ENCODE measurements at regions not wholly inside any gene's neighbourhood (a gene's known extent, or its start where the extent isn't known, plus 50 kb on each side); places are given as distances from the start of the nearest gene placed in this dataset.
A peak's percentile ranks its signal among the peaks of the same experiment; 100 is the strongest.

- DNase-seq (ENCODE audit: low read depth, low spot score) (peak; percentile 6), ATAC-seq (no peak)
- Histone ChIP-seq H3K4me3 (replicated peaks in 1 of 2; ENCODE audit: low read depth in 1 of 2, low read length in 2 of 2) (no peak overlapping the region), H3K4me1 (ENCODE audit: control insufficient read depth in 1 of 2, insufficient read depth in 2 of 2, low read length in 2 of 2) (peaks cover 5 to 6% of the 10 kb centered on the region in 2 experiments), H3K79me2 (ENCODE audit: insufficient read depth, low read length) (no peaks in the 10 kb centered on the region), H3K9me3 (ENCODE audit: control insufficient read depth in 1 of 2, insufficient read depth in 1 of 2, low read depth in 1 of 2, low read length in 2 of 2) (no peaks in the 10 kb centered on the region), H3K9ac (ENCODE audit: low read length) (no peak overlapping the region), H2AFZ (ENCODE audit: low read depth, low read length, poor library complexity, severe bottlenecking) (no peak overlapping the region), H4K20me1 (ENCODE audit: insufficient read depth) (no peaks in the 10 kb centered on the region), H3K36me3 (ENCODE audit: control insufficient read depth in 1 of 2, insufficient read depth in 2 of 2, low read length in 2 of 2) (no peaks in the 10 kb centered on the region), H3K27me3 (ENCODE audit: insufficient read depth, low read length) (no peaks in the 10 kb centered on the region), H3K27ac (ENCODE audit: low read depth, low read length) (no peak overlapping the region), H3K9me2 (ENCODE audit: insufficient read depth) (no peaks in the 10 kb centered on the region; the same call in 1 of the 2 replicates), H3K4me2 (ENCODE audit: low read length) (no peak overlapping the region)
- TF ChIP-seq FOSL1 (IDR thresholded peaks at IDR 0.05; ENCODE audit: low read depth) (peak; percentile 28; the same call in 1 of the 2 replicates), SIN3A (IDR thresholded peaks at IDR 0.05; ENCODE audit: low read depth) (no peak), TCF7L2 (IDR thresholded peaks at IDR 0.05; ENCODE audit: borderline replicate concordance, extremely low read depth, insufficient read depth, insufficient read length) (no peak), CEBPB (IDR thresholded peaks at IDR 0.05; ENCODE audit: low read depth) (no peak)
- CTCF ChIA-PET = no interaction called here
- RAD21 ChIA-PET (ENCODE audit: low non-redundant PET in 1 of 2, low total read pairs in 2 of 2, uncharacterized antibody in 2 of 2, unreplicated experiment in 2 of 2) = no interaction called here
- POLR2A ChIA-PET = no interaction called here
- intact Hi-C loops (cut with micrococcal nuclease) = no loop called here
- no TSS peak for BruUV-seq (replicated peaks)
Measured at GRCh38 chr12:60070552-60070951, 474.7 kb downstream of the SLC16A7 start.

GRCh38 chr12:60071759-60072191, 475.9 kb downstream of the SLC16A7 start:
- no peaks in the 10 kb centered on the region for H3K9me3 ChIP-seq (ENCODE audit: control insufficient read depth in 1 of 2, insufficient read depth in 1 of 2, low read depth in 1 of 2, low read length in 2 of 2)
- no peak for TF ChIP-seq POLR2AphosphoS5 (IDR thresholded peaks at IDR 0.05; ENCODE audit: low read depth, low read length)
- TF ChIP-seq CBX3 (IDR thresholded peaks at IDR 0.05; ENCODE audit: low read depth) = no peak
- no peak for TF ChIP-seq ZBTB33 (IDR thresholded peaks at IDR 0.05; ENCODE audit: extremely low read depth, insufficient replicate concordance, low read length)
- TF ChIP-seq EZH2 (IDR thresholded peaks at IDR 0.05) = no peak
- TF ChIP-seq ZNF274 (IDR thresholded peaks at IDR 0.05; ENCODE audit: low read depth, low read length) = no peak
- no peak for TF ChIP-seq RAD21 (IDR thresholded peaks at IDR 0.05; ENCODE audit: low read depth)
- TF ChIP-seq YY1 (IDR thresholded peaks at IDR 0.05; ENCODE audit: extremely low read depth, insufficient replicate concordance, low read depth, low read length) = no peak
- no peak for TF ChIP-seq SIN3A (IDR thresholded peaks at IDR 0.05; ENCODE audit: low read depth)
- no peak for TF ChIP-seq ZFX (IDR thresholded peaks at IDR 0.05)
- no peak for TF ChIP-seq SRF (IDR thresholded peaks at IDR 0.05; ENCODE audit: low read depth)
- no peak for TF ChIP-seq POLR2A (IDR thresholded peaks at IDR 0.05; ENCODE audit: borderline replicate concordance, extremely low read depth, insufficient read depth, insufficient read length)
- TF ChIP-seq, protein P1, sequence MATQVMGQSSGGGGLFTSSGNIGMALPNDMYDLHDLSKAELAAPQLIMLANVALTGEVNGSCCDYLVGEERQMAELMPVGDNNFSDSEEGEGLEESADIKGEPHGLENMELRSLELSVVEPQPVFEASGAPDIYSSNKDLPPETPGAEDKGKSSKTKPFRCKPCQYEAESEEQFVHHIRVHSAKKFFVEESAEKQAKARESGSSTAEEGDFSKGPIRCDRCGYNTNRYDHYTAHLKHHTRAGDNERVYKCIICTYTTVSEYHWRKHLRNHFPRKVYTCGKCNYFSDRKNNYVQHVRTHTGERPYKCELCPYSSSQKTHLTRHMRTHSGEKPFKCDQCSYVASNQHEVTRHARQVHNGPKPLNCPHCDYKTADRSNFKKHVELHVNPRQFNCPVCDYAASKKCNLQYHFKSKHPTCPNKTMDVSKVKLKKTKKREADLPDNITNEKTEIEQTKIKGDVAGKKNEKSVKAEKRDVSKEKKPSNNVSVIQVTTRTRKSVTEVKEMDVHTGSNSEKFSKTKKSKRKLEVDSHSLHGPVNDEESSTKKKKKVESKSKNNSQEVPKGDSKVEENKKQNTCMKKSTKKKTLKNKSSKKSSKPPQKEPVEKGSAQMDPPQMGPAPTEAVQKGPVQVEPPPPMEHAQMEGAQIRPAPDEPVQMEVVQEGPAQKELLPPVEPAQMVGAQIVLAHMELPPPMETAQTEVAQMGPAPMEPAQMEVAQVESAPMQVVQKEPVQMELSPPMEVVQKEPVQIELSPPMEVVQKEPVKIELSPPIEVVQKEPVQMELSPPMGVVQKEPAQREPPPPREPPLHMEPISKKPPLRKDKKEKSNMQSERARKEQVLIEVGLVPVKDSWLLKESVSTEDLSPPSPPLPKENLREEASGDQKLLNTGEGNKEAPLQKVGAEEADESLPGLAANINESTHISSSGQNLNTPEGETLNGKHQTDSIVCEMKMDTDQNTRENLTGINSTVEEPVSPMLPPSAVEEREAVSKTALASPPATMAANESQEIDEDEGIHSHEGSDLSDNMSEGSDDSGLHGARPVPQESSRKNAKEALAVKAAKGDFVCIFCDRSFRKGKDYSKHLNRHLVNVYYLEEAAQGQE (IDR thresholded peaks at IDR 0.05; ENCODE audit: low read depth) = no peak
- no peak for TF ChIP-seq EZH2phosphoT487 (IDR thresholded peaks at IDR 0.05; ENCODE audit: borderline replicate concordance)
- TF ChIP-seq FOSL1 (IDR thresholded peaks at IDR 0.05; ENCODE audit: low read depth) = no peak
- TF ChIP-seq, protein P2, sequence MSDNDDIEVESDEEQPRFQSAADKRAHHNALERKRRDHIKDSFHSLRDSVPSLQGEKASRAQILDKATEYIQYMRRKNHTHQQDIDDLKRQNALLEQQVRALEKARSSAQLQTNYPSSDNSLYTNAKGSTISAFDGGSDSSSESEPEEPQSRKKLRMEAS (IDR thresholded peaks at IDR 0.05) = no peak

More at GRCh38 chr12:60071759-60072191, 475.9 kb downstream of the SLC16A7 start:
- no peaks in the 10 kb centered on the region for H3K79me2 ChIP-seq (ENCODE audit: insufficient read depth, low read length)
- H3K4me1 ChIP-seq (ENCODE audit: control insufficient read depth in 1 of 2, insufficient read depth in 2 of 2, low read length in 2 of 2) = peaks cover 5 to 6% of the 10 kb centered on the region in 2 experiments
- CTCF ChIA-PET = no interaction called here
- RAD21 ChIA-PET (ENCODE audit: low non-redundant PET in 1 of 2, low total read pairs in 2 of 2, uncharacterized antibody in 2 of 2, unreplicated experiment in 2 of 2) = no interaction called here
- H3K27ac ChIP-seq (ENCODE audit: low read depth, low read length) = no peak overlapping the region
- ATAC-seq (no peak), DNase-seq (ENCODE audit: low read depth, low spot score) (no peak)
- H4K20me1 ChIP-seq (ENCODE audit: insufficient read depth) = no peaks in the 10 kb centered on the region
- no peak overlapping the region for H2AFZ ChIP-seq (ENCODE audit: low read depth, low read length, poor library complexity, severe bottlenecking)
- no peaks in the 10 kb centered on the region for H3K27me3 ChIP-seq (ENCODE audit: insufficient read depth, low read length)
- H3K9ac ChIP-seq (ENCODE audit: low read length) = no peak overlapping the region
- no TSS peak for BruUV-seq (replicated peaks)
- intact Hi-C loops (cut with micrococcal nuclease) = no loop called here
- H3K36me3 ChIP-seq (ENCODE audit: control insufficient read depth in 1 of 2, insufficient read depth in 2 of 2, low read length in 2 of 2) = no peaks in the 10 kb centered on the region
- POLR2A ChIA-PET = no interaction called here
- H3K4me2 ChIP-seq (ENCODE audit: low read length) = no peak overlapping the region
- H3K4me3 ChIP-seq (replicated peaks in 1 of 2; ENCODE audit: low read depth in 1 of 2, low read length in 2 of 2) = no peak overlapping the region
- no peaks in the 10 kb centered on the region; the same call in 1 of the 2 replicates for H3K9me2 ChIP-seq (ENCODE audit: insufficient read depth)
